ENCODE measurements at regions not wholly inside any gene's neighbourhood (a gene's known extent, or its start where the extent isn't known, plus 50 kb on each side); places are given as distances from the start of the nearest gene placed in this dataset.

DNA sequence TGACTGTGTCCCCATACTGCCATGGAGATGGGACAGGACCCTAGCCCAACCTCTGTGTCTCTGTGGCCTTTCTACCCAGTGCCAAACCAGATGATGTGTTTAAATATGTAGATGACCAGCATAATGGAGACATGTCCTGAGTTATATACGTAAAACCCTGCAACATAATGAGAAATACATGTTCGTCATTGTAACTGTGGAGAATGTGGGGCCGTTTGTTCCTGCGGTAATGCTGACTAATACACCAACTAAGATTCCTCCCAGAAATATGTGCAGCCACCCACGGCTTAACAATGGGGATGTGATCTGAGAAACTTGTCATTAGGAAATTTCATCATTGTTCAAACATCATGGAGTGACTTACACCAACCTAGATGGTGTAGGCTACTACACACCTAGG lies 71.7 kb upstream of the SIM2 start:
- TF ChIP-seq TAF1 (IDR thresholded peaks at IDR 0.05; ENCODE audit: low read depth) (no peak), RAD21 (IDR thresholded peaks at IDR 0.05; ENCODE audit: low read depth) (no peak)
